ENCODE measurements at regions not wholly inside any gene's neighbourhood (a gene's known extent, or its start where the extent isn't known, plus 50 kb on each side); places are given as distances from the start of the nearest gene placed in this dataset.

GRCh38 chrX:1946974-1947373 lies 332.1 kb downstream of the ASMT start (continued):
- TF ChIP-seq CTCF (IDR thresholded peaks at IDR 0.05): no peak
